GM18499 (cell line): ENCODE measurements at regions not wholly inside any gene's neighbourhood (a gene's known extent, or its start where the extent isn't known, plus 50 kb on each side); places are given as distances from the start of the nearest gene placed in this dataset.

Experiments used
- ATAC-seq: cut with Tn5 transposase; IDR thresholded peaks from one replicate; pipeline ENCODE4 v1.9.1; 2021; ENCODE audit warnings: moderate number of reproducible peaks; ENCODE audit not compliant: insufficient read depth, unreplicated experiment

GRCh38 chr6:84528201-84528600 lies 236.2 kb downstream of the TBX18 start:
- no peak for ATAC-seq

DNA sequence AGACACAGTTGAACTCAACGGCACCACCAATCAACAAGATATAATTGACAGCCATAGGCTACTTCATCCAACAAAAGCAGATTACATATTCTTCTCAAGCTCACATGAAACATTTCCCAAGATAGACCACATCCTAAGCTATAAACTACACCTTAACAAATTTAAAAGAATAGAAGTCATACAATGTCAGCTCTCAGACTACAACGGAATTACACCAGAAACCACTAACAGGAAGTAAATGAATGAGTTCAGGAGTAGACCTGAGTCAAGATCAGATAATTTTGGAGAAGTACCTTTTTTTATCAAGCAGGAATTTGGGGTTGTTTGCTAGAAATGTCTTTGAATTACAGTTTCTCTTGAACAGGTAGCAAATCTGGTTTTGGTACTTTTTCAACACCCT lies 237.8 kb downstream of the TBX18 start:
- no peak for ATAC-seq

GRCh38 chr6:84525907-84526306 lies 238.5 kb downstream of the TBX18 start:
- no peak for ATAC-seq

- ATAC-seq = no peak
Measured at GRCh38 chr6:84524636-84525035, 239.8 kb downstream of the TBX18 start.

DNA sequence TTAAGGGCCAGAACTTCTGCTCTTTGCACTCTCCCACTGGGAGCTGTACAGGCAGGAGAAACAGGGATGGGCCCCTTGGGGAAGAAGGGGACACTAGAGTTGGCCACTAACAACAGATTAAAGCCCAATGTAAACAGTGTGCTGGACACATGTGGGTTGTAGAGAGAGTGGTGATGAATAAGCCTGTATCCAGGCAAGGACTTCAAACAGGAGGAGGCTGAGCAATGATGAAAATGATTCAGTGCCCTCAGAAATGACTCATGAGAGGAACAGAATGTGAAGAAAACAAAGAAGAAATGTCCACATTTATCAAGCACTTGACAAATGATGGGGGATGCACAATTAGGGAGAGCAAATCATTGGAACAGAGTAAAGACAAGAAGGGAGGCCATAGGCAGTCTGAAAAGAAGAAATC lies 242.3 kb downstream of the TBX18 start:
- no peak for ATAC-seq

DNA sequence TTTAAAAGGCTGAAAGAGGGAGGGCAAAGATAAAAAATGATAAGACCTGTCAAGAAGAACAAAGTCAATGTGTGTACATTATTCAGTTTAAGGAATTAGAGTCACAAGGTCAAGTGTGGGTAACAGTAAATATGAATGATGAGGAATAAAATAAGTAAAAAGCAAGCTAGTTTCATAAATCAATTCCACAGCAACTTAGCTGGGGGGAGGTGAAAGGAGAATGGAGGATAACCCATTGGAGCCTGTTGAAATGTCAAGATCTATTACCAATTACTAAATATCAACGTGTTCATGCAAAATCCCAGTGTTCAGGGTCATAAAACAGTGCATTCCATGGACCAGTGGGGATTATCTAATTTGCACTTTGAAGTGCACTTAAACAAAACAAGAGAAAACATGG lies 242.9 kb downstream of the TBX18 start:
- no peak for ATAC-seq

DNA sequence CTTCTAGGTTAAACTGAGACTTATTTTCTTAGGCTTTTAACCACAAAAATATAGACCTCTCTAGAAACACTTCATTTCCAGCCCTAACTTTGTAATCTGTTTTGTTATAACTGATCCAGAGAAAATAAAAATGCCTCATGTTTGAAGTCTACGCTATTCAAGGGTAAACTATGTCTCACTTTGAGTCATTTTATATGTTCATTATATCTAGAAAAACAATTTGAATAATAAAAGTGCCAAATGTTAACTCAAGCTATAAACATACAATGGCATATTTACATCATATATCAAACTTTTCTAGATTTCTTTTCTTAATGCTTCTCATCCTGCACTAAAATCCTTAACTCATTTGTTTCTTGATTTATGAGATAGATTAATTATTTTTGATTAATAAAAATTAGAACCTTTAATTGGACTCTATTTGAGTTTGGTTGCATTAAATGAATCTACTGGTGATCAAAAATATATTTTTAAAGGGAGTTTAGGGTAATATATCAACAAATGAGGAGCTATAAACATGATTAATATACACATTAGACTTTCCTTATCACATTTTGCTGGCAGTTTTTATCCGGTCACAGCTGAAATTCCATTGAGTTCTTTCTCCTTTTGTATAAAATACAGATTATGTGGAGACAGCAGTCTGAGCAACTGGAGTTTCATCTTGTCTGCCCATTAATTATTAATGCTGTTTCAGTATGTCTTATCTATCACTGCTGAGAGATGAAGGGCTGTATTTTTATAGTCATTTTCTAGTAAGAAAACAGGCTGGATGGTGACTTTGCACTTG lies 246.5 kb downstream of the TBX18 start:
- no peak for ATAC-seq

- ATAC-seq = no peak
Measured at GRCh38 chr6:84516154-84516553, 248.2 kb downstream of the TBX18 start.

DNA sequence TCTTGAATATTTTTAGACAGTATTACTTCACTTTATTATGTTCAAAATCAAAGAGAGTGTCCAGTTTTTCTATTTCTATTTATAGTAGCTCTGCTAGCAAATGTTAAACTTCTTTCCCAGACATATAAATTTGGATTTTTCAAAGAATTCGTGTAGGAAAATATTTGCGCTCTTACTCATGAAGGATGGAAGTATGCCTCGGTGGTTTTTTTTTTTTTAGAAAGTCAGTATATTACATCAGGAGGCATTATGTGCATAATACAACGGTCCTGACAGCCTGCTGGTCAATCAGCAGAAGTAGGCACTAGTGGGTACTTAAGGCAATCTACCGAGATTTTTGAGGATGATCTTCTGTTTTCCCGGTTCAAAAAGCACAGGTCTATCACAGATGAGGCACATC lies 249.3 kb downstream of the TBX18 start:
- ATAC-seq = no peak

GRCh38 chr6:84514089-84514971 lies 250.1 kb downstream of the TBX18 start:
- no peak for ATAC-seq

GRCh38 chr6:84512391-84512790 lies 252.0 kb downstream of the TBX18 start:
- ATAC-seq = no peak

- no peak for ATAC-seq
Measured at GRCh38 chr6:84511929-84512328, 252.5 kb downstream of the TBX18 start.

DNA sequence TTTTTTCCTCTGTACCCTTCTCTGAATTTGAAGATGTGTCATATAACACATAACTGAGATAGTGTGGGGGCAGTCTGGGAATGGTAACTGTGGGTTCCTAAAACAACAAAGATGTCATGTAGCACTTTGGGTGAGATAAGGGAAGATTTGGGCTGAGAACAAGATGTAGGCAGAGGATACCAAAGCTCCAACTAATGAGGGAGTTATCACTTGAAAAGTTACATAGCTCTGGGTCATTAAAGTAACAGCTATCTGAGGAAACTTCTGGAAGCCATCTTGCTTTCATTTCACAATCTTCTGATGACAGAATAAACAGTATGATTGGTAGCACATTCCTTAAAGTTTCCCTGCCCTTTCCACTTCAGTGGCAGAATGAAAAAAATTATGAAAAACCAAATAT lies 255.4 kb downstream of the TBX18 start:
- ATAC-seq = no peak

DNA sequence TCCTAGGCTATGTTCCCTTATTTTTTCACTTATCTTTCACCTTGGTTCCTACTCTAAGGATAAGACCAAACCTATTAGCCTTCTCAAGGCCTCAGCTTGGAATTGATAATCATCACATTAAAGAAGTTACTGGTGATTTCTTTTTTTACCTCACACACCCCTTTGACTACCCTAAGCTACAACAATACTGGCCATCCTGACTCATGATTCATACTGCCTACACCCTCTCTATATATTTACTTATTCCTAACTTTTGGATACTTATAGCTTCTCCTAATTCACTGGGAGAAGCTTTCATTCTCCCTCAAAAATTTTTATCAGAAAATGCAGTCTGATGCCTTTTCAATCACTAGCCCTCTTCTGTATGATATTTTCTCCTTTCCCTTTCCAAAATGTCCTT lies 256.1 kb downstream of the TBX18 start:
- ATAC-seq = no peak

DNA sequence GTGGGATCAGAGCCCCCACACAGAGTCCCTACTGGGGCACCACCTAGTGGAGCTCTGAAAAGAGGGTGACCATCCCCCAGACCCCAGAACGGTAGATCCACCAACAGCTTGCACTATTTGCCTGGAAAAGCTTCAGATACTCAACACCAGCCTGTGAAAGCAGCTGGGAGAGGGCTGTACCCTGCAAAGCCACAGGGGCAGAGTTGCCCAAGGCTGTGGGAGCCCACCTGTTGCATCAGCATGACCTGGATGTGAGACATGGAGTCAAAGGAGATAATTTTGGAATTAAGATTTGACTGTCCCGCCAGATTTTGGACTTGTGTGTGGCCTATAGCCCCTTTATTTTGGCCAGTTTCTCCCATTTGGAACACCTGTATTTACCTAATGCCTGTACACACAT lies 260.4 kb downstream of the TBX18 start:
- no peak for ATAC-seq

DNA sequence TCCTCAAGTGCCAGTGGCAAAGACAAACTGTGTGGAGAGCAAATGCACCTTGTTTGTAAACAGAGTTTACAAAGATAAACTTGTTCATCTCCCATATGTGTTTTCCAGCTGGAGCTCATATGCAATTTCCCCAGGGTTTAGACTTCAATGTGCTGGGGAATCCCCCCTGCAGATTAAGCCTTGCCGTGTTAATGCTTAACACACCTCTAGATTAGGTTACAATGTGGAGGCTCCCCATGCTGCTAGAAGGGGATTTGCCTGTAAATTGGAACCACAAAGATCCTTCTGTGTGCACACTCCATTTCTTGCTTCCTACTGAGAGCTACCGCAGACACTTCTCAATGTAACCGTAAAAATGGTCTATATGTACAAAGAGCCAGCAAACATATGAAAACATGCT lies 263.1 kb downstream of the TBX18 start:
- no peak for ATAC-seq

GRCh38 chr6:84500726-84501125 lies 263.7 kb downstream of the TBX18 start:
- ATAC-seq = no peak

DNA sequence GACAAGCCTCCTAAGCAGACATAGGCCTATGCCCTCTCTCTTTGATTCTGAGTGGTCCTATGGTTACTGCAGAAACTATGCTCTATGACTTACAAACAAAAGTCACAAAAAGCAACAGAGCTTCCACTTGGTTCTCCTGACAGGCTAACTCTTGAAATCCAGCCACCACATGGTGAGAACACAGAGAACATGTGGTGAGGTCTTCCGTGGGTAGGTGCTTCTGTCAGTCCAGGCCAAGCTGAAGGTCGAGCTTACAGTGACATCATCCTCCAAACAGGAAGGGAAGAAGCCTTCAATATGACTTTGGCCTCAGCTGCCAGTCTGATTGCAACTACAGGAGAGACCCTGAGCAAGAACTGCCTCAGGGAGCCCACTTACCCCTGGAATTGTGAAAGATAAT lies 265.5 kb downstream of the TBX18 start:
- ATAC-seq = no peak

GRCh38 chr6:84492241-84493165 lies 265.1 kb upstream of the CEP162 start:
- ATAC-seq = no peak

- no peak for ATAC-seq
Measured at GRCh38 chr6:84489598-84489997, 262.2 kb upstream of the CEP162 start.

GRCh38 chr6:84486526-84486925 lies 259.1 kb upstream of the CEP162 start:
- ATAC-seq = no peak
